22Rv1 (cell line): ENCODE measurements at regions not wholly inside any gene's neighbourhood (a gene's known extent, or its start where the extent isn't known, plus 50 kb on each side); places are given as distances from the start of the nearest gene placed in this dataset.

Source experiments
- H3K27ac ChIP-seq: fragments of 450-650 bp; 2 replicates; pipeline ENCODE4 v1.5.1; 2017
- CTCF ChIP-seq: fragments of 450-650 bp; IDR thresholded peaks from 2 replicates; pipeline ENCODE4 v1.5.1; 2017; ENCODE audit warnings: mild to moderate bottlenecking
- ZFX ChIP-seq: fragments of 450-650 bp; IDR thresholded peaks from 2 replicates; pipeline ENCODE4 v1.6.1; 2017; ENCODE audit warnings: antibody characterized with exemption, borderline replicate concordance

DNA sequence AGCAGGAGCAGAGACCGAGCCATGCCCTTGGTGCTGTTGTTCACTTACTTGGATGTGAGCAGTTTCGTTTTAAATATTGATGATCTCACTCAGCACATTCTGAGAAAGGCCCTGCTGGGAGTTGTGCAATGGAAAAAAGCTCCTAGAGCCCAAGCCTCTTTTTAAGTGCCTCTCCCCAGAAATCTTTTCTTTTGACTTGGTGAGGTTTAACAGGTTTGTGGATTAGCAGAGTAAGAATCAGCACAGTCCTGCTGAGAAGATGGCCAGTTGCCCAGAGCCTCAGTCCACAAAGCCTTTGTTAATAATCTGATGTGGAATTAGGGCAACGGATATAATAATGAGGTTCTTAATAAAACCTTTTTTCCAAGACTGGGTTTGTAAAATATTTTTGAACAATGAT lies 157.5 kb upstream of the ATP6AP2 start:
- no peak for TF ChIP-seq CTCF
- no peak for TF ChIP-seq ZFX
- H3K27ac ChIP-seq: no peak overlapping the region

DNA sequence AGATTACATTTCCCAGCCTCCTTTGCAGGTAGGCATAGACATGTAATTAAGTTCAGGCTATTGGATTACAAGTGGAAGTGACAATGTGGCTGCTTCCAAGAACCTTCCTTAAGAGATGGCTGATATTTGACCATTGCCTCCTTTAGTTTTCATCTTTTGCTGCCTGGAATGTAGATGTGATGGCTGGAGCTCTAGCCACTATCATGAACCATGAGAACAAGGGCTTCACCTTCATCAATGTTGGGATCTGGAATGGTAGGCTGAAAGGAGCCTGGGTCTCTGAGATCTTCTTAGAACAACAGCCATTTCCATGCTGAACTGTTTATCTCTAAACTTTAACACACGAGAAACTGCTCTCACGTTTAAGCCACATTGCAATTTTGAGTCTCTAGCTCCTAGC lies 158.7 kb upstream of the ATP6AP2 start:
- TF ChIP-seq ZFX (no peak), CTCF (no peak)
- H3K27ac ChIP-seq: no peak overlapping the region

GRCh38 chrX:40420899-40421729 lies 159.7 kb upstream of the ATP6AP2 start:
- TF ChIP-seq ZFX (no peak), CTCF (no peak)
- H3K27ac ChIP-seq: no peak overlapping the region

DNA sequence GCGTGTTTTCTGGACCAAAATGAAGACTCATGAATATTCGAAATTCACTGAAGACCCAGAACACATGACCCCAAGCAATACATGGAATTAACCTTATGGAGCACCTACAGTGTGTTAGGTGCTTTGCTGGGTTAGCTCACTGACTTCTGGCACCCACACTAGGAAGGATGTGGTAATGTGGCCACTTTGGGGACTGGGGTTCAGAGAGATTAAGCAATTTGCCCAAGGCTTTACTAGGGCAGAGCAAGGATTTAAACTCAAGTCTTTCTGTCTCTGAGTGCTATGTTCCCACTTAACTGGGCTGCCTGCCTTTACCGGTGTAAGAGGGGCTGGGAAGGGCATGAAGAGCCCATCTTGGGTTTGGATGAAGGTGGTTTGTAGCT lies 162.0 kb upstream of the ATP6AP2 start:
- H3K27ac ChIP-seq: no peak overlapping the region
- TF ChIP-seq ZFX: no peak

DNA sequence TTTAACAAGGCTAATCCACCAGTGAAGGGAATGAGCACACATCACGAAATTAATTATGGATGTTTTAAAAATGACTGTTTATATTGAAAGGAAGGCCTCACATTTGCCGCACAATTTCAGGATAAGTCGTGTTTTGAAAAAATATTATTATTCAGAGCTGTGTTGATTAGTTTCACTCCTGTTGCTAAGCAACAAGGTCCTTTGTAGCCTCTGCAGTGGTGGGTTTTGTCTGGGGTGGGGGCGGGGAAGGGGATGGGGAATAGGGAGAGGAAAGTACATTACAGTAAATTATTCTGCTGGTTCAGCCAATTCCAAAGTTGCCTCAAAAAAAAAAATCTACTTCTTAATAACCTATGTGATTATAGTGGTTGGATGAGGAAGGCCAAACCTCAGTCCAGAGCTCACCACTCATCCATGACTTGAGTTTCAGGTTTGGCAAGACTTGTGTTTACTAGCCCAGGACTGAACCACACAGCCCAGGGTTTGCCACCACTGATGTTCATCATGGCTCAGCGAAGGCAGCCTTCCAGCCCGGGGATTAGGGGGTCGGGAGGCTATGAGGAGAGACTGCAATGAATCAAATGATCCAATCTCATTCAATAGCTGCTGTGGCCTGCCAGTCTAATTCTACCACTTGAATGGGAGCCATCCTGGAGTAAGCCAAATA lies 162.5 kb upstream of the ATP6AP2 start:
- H3K27ac ChIP-seq: no peak overlapping the region
- TF ChIP-seq ZFX (no peak), CTCF (no peak)

GRCh38 chrX:40415675-40416074 lies 165.1 kb upstream of the ATP6AP2 start:
- TF ChIP-seq CTCF (no peak), ZFX (no peak)
- H3K27ac ChIP-seq: no peak overlapping the region

DNA sequence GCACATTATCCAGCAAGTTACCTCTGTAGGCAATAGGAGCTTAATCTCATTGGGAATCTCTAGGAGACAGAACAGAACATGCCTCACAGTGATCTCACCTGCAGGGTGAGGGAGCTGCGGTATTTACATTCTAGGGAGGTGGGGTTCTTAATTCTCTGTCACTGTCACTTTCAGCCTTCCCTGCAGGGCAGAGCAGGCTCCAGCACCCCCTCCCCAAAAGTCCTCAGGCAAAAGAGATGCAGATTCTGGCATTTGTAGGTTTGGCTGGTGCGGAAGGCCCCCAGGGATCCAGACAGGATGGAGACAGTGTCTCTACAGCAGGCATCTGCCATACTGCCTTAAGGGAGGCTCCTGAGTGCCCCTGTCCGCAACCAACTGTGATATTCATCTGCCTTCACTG lies 166.4 kb upstream of the ATP6AP2 start:
- no peak for TF ChIP-seq ZFX
- TF ChIP-seq CTCF: no peak
- no peak overlapping the region for H3K27ac ChIP-seq
